ENCODE measurements at regions not wholly inside any gene's neighbourhood (a gene's known extent, or its start where the extent isn't known, plus 50 kb on each side); places are given as distances from the start of the nearest gene placed in this dataset.

GRCh38 chr12:42855362-42855950, 265.9 kb upstream of the PRICKLE1 start:
- DNase-seq (ENCODE audit: low spot score) = no peak

- DNase-seq (ENCODE audit: low spot score) = no peak
These were observed 265.3 kb upstream of the PRICKLE1 start for GRCh38 chr12:42854826-42855225.

- no peak for DNase-seq (ENCODE audit: low spot score)
These were observed 264.7 kb upstream of the PRICKLE1 start for GRCh38 chr12:42854208-42854607.

GRCh38 chr12:42853370-42854140, 264.0 kb upstream of the PRICKLE1 start:
- DNase-seq (ENCODE audit: low spot score) = no peak

- no peak for DNase-seq (ENCODE audit: low spot score)
These were observed 257.2 kb upstream of the PRICKLE1 start for GRCh38 chr12:42846782-42847181.

GRCh38 chr12:42834062-42834461, 244.5 kb upstream of the PRICKLE1 start:
- no peak for DNase-seq (ENCODE audit: low spot score)

GRCh38 chr12:42828836-42829235, 239.3 kb upstream of the PRICKLE1 start:
- DNase-seq (ENCODE audit: low spot score) = no peak

GRCh38 chr12:42824327-42824726, 234.8 kb upstream of the PRICKLE1 start:
- no peak for DNase-seq (ENCODE audit: low spot score)

- DNase-seq (ENCODE audit: low spot score) = no peak
These were observed 234.1 kb upstream of the PRICKLE1 start for GRCh38 chr12:42823679-42824078.

- DNase-seq (ENCODE audit: low spot score) = no peak
These were observed 230.3 kb upstream of the PRICKLE1 start for GRCh38 chr12:42819846-42820245.

GRCh38 chr12:42815068-42815467, 225.5 kb upstream of the PRICKLE1 start:
- no peak for DNase-seq (ENCODE audit: low spot score)

- DNase-seq (ENCODE audit: low spot score) = no peak
These were observed 223.3 kb upstream of the PRICKLE1 start for GRCh38 chr12:42812871-42813270.

- no peak for DNase-seq (ENCODE audit: low spot score)
These were observed 222.5 kb upstream of the PRICKLE1 start for GRCh38 chr12:42812086-42812485.

- DNase-seq (ENCODE audit: low spot score) = no peak
These were observed 220.5 kb upstream of the PRICKLE1 start for GRCh38 chr12:42810006-42810405.

- no peak for DNase-seq (ENCODE audit: low spot score)
These were observed 219.7 kb upstream of the PRICKLE1 start for GRCh38 chr12:42809226-42809625.

GRCh38 chr12:42807766-42808165, 218.2 kb upstream of the PRICKLE1 start:
- DNase-seq (ENCODE audit: low spot score) = no peak

GRCh38 chr12:42807251-42807650, 217.7 kb upstream of the PRICKLE1 start:
- no peak for DNase-seq (ENCODE audit: low spot score)

GRCh38 chr12:42804928-42805327, 215.4 kb upstream of the PRICKLE1 start:
- no peak for DNase-seq (ENCODE audit: low spot score)

GRCh38 chr12:42802785-42803189, 213.2 kb upstream of the PRICKLE1 start:
- DNase-seq (ENCODE audit: low spot score) = no peak

- DNase-seq (ENCODE audit: low spot score) = no peak
These were observed 211.7 kb upstream of the PRICKLE1 start for GRCh38 chr12:42801271-42801670.

- no peak for DNase-seq (ENCODE audit: low spot score)
These were observed 210.4 kb upstream of the PRICKLE1 start for GRCh38 chr12:42799966-42800365.

GRCh38 chr12:42798811-42799438, 209.4 kb upstream of the PRICKLE1 start:
- no peak for DNase-seq (ENCODE audit: low spot score)

GRCh38 chr12:42794806-42795205, 205.3 kb upstream of the PRICKLE1 start:
- DNase-seq (ENCODE audit: low spot score) = no peak

Data from LoVo (cell line).